Activated T-helper 1 cell treated with Interleukin-2 at 50 U/mL for 16 hours (primary cell): ENCODE measurements at regions not wholly inside any gene's neighbourhood (a gene's known extent, or its start where the extent isn't known, plus 50 kb on each side); places are given as distances from the start of the nearest gene placed in this dataset.

Experiments
- DNase-seq: peaks from one replicate; pipeline ENCODE4 v3.0.0-alpha.2; 2020; ENCODE audit warnings: low read depth

GRCh38 chr18:40949114-40949950, 1005.7 kb upstream of the PIK3C3 start:
- DNase-seq = no peak

GRCh38 chr18:40944576-40944975, 1010.5 kb upstream of the PIK3C3 start:
- no peak for DNase-seq

- no peak for DNase-seq
Measured at GRCh38 chr18:40939656-40940515, 1015.1 kb upstream of the PIK3C3 start.

GRCh38 chr18:40938615-40939014, 1016.4 kb upstream of the PIK3C3 start:
- DNase-seq = no peak

- DNase-seq = no peak
Measured at GRCh38 chr18:40937386-40937785, 1017.6 kb upstream of the PIK3C3 start.

- DNase-seq = no peak
Measured at GRCh38 chr18:40935423-40935822, 1019.6 kb upstream of the PIK3C3 start.

DNA sequence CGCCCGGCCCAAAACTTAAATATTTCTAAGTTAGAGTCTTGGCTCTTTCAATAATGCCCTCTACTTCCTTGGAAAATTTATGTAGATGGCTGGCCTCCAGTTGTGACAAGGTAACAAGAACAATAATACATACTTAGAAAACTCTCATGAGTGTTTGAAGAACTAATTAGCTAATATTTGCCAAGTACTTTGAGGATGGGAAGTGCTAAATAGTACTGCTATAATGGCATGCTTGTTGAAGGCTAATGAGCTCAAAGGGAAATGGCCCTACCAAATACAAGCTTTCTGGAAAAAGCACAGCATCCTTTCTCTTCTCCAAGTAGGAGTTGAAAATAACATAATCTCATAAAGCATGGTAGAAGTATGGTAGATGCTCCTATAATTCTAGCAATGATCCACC, 1022.2 kb upstream of the PIK3C3 start:
- DNase-seq = no peak

DNA sequence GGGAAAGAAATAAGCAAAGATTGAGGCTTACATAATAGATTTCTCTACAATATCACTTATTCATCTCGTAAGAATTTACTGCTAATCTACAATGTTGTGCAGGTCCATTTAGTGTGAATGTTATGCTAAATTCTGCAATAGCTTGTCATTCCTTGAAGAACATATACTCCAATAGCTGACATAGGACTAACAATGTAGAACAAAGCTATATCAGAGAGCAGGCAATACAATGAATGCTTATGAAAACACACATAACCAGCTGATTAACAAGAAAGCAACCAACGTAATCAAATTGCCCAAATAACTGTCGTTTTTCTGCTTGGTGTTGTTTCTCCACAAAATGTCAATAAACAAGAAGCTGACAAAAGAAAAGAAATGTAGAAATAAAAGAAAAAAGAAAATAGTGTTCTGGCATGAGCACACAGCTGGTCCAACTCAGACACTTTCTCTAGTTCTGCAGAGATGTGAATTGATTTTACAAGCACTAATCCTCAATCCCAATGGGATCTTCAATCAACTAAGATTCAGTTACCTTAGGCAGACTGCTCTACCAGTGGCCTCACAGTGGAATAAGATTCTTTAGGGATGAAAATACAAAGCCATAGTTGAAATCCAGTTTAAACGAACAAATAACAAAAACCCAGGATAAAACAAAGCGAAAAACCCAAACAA, 1024.7 kb upstream of the PIK3C3 start:
- no peak for DNase-seq

GRCh38 chr18:40929399-40929798, 1025.6 kb upstream of the PIK3C3 start:
- no peak for DNase-seq

DNA sequence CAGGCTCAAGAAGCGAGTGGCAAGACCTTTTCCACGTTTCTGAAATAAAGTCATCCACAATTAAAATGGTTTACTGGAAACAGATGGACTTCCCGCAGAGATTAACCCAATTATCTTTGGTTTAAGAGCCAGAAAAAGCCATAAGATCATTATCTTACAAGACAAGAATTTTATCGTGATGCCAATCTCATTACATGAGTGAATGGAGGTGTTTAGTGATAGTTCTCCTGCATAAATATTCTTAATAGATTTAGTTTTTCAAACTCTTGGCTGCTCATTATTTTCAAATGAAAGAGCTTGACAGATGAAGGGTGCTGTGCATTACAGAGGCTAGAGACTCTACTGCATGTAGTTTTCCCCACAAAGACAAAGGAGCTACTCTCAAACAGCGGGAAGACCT, 1028.4 kb upstream of the PIK3C3 start:
- DNase-seq = no peak

GRCh38 chr18:40925071-40925541, 1029.9 kb upstream of the PIK3C3 start:
- DNase-seq = no peak

GRCh38 chr18:40921845-40922629, 1033.0 kb upstream of the PIK3C3 start:
- DNase-seq = no peak

- no peak for DNase-seq
Measured at GRCh38 chr18:40917056-40917455, 1038.0 kb upstream of the PIK3C3 start.

GRCh38 chr18:40915724-40916123, 1039.3 kb upstream of the PIK3C3 start:
- no peak for DNase-seq

- no peak for DNase-seq
Measured at GRCh38 chr18:40911582-40912254, 1043.3 kb upstream of the PIK3C3 start.

- DNase-seq = no peak
Measured at GRCh38 chr18:40911041-40911440, 1044.0 kb upstream of the PIK3C3 start.

DNA sequence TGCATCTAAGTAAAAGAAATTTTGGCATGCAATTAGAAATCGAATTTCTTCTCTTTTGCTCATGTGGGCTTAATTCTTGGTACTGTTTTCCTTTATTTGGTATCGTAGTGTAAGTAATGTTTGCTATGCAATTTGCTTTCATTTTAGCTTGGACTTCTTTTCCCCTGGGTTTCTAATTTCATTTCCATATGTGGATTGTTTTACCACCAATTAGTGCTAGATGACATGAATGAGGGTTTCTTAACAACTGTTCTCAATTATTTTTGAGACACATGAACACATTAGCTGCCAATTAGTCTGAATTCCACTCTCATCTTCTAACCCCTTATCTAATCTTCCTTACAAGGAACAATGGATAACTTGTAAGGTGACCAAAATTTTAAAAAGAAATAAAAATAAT, 1047.2 kb upstream of the PIK3C3 start:
- no peak for DNase-seq

DNA sequence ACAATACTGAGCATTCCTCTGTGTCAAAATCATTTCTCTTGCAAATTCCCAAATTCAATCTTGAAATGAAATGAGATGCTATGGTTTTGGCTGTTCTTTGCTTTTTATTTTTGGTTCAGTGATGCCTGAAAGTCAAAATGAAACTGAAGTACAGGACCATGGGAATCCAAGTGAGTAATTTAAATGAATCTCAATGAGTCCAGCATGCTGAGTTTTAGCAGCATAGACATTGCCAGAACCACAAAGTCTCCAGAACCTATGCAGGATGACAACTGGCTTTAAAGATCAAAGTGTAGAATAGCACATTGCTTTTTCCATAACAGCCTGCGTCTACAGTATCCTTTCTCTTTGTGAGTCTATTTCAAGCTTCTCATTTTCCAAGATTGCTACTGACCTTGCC, 1050.7 kb upstream of the PIK3C3 start:
- DNase-seq = no peak

- DNase-seq = no peak
Measured at GRCh38 chr18:40902436-40902835, 1052.6 kb upstream of the PIK3C3 start.

DNA sequence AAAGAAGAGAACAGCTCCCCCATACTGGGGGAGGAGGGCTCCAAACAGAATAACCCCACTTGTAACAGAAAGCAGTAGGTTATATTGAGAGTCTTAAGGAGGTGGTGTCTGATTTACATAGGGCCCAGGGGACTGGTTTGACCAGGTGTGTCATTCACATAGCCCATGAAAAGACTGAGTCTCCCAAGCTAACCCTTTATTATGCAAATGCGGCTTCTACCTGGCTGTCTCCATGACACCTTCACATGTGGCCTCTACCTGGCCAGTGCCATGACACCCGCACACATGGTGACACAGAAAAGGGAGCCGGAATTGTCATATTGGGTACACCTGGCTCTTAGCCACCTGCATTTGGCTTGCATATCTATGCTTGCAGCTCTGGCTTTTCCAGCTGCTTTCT, 1057.2 kb upstream of the PIK3C3 start:
- no peak for DNase-seq

DNA sequence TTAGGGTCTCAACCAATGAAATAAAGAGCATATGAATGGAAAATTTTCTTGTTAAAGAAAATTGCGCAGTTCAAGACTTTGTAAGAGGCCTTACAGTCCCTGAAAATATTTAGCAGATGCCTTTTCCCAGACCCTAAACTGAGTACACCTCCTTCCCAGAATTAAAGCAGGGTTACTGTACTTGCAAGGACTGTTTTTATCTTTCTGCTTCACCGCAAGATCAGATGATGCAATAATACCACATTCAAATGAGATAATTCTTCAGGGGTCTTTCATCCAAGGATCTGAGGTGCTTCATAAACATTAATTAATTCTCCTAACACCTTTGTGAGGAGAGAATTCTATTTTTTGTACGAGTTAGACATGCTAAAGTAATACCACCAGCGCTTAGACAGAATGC, 1071.8 kb upstream of the PIK3C3 start:
- no peak for DNase-seq
